HG03103 (cell line): ENCODE measurements at regions not wholly inside any gene's neighbourhood (a gene's known extent, or its start where the extent isn't known, plus 50 kb on each side); places are given as distances from the start of the nearest gene placed in this dataset.

Source experiments
- ATAC-seq: cut with Tn5 transposase; IDR thresholded peaks from one replicate; pipeline ENCODE4 v1.9.1; 2021; ENCODE audit warnings: low read depth; ENCODE audit not compliant: unreplicated experiment

DNA sequence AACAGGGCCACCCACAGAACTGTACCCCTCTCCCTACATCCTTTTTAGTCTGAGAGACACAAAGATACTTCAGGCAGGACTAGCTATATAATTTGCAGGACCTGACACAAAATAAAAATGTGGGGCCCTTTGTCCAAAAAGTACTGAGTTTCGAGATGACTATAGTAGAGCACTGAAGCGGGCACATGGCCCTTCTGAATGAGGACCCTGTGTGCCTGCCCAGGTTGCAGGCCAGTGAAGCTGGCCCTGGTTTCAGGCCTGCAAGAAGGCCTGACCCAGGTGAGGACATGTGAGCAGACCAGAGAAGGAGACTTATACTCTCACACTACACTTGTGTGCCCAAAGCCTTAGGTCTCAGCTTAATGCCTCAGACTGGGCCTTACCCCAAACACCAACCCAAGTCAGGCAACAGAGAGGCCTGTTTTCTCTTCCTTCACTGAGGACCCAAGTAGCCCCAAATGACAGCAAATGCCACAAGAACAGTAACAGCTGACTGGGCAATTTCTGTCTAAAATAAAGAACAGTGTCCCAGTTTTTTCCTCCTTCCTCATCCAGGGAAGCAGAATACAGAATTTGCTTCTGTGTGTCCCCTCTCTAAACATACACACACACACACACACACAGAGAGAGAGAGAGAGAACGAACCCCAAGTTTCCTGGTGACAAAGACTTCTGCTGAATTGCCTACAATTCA, 100.9 kb upstream of the ARHGEF3 start:
- ATAC-seq = no peak

DNA sequence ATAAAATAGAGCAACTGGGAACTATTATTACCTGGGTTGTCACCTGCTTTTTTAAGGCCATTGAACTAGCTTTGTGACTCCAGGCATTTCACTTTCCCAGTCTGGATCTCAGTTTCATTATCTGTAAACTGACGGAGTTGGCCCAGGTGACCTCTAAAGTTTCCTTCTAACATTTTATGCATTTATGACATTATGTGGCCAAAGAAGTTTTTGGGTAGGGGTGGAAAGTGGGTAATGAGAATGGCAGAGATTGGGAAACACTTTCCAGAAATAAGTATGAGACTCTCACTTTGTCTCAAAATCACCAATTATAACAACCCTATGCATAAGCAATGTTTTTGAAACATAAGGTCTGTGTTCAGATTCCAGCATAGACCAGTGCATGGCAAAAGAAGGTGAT, 99.1 kb upstream of the ARHGEF3 start:
- ATAC-seq = no peak

DNA sequence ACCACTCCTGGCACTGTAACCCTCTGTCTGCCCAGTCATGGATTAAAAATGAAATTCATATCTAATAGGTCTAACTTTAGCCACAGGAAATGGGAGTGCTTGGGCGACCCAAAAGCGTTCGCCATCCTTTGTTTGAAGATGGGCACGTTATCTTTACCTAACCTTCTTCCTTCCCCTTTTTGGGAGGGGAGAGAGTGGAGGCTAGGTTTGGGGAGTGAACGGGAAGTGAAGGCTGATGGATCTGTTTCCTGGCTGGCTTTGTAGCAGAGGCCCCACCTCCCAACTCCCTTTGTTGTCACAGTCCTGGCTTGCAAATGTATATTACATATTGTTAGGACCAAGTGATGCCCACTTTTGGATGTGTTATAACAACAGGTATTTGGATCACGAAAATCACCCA, 98.1 kb upstream of the ARHGEF3 start:
- ATAC-seq = no peak

DNA sequence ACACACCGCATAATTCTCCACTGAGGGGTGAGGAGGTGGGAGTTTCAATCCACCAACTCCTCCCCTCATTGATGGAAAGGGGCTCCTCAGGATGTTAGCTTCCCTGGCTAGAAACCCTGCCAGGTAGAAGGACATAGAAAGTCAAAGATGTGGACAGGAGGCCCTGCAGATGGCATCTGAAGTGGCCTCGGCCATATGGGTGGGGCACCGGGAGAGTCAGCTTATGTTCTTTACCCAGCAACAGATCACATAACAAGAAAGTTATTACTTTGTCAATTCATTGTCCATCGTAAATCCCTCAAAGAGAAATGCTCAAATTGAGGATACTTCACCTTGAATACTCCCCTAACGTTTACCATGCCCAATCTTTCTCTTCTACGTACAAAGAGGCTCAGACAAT, 97.3 kb upstream of the ARHGEF3 start:
- ATAC-seq = no peak

DNA sequence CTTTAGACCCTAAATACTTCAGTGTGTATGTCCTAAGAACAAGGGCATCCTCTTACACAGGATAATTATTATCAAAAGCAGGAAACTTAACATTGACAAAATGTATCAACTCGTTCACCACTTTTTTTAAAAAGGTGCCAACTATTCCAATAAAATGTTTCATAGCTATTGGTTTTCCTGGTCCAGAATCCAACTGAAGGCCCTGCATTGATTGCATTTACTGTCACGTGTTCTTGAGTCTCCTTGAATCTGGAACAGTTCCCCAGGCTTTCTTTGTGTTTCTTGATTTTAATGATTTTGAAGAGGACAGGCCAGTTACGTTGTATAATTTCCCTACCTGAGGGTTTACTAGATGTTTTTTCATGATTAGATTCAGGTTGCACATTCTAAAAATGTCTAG, 94.6 kb upstream of the ARHGEF3 start:
- ATAC-seq = no peak

DNA sequence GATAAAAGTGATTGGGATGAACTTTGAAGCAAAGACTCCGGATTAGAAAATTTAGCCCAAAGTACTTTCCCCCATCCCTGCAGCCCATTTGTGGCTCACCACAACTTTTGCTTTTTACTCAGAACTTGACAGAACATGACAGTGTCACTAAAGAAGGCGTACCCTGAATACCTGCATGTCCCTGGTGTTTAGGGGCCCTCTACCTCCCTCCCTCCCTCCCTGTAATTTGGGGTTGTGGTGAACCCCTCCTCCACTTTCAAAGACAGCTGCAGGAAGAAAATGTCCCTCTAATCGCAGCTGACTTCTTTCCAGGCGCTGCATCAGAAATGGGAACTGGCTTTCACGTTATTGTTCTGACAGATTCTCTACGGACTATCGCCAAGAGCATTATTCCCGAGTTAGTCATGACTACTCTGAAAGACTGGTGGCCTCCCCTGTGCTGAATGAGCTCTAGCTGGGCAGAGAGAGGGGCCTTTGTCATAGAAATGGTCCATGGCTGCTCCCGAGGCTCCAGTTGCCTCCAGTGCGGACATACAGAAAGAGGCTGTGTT, 93.2 kb upstream of the ARHGEF3 start:
- ATAC-seq = peak; percentile 75

DNA sequence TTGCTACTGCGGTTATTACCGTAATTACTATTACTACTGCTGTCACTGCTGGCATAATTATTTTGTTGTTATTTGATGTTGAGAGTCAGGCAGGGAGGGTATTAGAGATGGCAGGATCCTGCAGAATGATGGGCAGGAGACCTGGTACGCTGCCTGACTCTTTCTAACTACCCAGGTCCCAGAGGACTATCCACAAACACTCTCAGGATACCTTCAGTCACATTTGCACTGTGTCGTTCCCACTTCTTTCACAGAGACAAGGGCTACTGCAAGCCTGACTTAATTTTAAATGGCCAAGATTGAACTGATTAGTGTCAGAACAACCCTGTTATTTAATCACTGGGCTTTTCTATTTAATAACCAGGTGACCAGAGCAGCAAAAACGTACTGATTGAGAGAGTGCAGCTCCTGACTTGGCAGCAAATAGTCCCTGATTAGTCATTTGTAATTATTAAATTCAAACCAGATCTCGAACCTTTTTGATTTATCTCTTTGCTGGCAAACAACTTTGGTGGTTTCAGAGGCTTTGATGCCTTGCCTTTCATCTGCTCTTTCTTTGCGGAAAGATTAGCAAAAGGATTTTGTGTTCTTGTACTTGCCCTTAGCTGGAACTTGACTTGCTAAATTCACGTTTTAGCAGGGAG, 88.8 kb upstream of the ARHGEF3 start:
- ATAC-seq = no peak

DNA sequence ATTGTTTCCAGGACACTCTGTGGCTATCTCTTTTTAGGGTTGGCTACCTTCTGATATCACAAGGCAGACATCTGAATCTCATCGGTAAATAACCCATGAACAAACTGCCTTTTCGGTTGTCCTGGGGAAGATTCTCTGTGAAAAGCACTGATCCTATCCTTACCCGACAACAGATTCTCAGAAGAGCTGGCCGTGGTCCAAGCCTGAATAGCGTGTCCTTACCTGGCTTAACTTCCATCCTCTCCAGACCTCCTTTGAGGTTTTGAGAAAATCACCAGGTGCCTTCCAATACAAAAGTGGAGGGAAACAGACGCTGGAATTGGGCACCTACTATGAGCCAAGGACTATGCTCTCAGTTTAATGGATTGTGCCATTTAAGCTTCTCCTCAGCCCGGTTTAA, 87.4 kb upstream of the ARHGEF3 start:
- no peak for ATAC-seq

DNA sequence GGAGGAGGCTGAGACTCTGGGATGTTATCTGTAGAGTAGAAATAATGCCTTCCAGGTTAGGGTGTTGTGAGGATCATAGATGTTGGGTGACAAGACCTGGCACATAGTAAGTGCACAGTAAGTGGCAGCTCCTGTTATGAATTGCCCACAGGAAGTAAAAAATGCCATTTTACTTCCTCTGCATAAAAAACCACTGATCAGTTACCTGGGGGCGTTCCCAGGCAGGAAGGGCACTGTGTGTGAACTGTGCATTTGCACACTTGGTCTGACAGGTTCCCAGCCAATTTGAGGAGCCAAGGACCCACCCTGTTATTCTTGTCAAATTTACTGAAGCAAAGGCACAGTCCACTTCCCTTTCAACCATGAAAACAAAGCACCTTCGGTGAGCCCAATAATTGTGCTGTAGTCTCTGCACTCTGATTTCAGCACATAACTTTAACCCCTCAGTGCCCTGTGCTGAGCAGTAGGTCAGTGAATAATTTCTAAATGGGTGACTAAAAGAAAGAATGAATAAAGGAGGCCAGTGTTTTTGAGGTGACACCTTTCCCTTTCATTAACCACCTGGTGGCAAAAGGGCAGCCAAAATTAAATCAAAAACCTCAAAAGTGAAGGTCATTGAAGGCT, 85.8 kb upstream of the ARHGEF3 start:
- no peak for ATAC-seq

DNA sequence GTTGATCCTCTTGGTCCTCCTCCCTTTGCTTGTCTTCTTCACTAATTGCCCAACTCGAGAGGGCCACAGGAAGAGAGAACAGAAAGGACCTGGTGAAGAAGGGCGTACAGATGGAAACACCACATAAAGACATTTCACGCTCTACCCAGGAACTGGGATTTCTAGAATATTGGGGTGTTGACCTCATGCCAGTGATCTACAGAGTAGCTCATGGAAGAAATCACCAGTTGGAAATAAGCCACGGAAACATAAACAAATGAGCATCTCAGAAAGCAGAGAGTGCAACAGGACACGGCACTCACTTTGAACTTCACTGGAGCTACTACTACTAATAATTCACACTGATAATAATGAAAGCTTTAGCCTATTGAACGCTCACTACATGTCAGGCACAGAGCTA, 84.6 kb upstream of the ARHGEF3 start:
- ATAC-seq = no peak

DNA sequence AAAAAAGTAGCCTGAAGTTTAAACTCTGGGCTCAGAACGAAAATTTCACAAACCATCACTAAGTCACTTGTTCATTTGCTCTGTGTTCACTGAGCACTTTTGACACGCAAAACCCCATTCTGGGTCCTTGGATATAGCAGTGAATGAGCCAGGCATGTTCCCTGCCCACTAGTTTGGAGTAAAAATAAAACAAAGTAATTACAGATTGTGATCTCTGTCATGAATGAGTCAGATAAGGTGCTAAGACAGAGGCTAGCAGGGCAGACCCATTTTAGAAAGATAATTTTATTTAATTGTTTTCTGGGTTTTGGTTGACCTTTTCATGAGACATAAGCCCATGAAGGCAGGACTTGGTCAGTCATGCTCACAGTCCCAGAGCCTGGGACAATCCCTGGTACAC, 84.1 kb upstream of the ARHGEF3 start:
- no peak for ATAC-seq

DNA sequence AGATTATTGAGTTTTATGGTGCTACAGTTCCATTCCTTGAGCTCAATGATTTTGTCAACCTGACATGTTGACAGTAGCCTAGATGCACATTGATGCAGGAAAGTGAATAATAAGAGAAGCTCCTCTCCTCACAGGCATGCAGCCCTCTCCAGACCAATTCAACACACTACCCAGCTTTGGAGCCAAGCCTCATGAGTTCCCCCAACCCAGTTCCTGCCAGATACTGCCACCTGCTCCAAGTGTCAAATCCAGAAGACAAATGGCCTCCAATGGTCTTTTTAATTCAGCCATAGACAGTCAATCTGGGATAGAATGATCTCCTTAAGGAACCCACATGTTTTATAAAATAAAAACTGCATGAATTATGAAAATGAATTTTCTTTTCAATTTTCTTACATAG, 83.7 kb upstream of the ARHGEF3 start:
- ATAC-seq = no peak

DNA sequence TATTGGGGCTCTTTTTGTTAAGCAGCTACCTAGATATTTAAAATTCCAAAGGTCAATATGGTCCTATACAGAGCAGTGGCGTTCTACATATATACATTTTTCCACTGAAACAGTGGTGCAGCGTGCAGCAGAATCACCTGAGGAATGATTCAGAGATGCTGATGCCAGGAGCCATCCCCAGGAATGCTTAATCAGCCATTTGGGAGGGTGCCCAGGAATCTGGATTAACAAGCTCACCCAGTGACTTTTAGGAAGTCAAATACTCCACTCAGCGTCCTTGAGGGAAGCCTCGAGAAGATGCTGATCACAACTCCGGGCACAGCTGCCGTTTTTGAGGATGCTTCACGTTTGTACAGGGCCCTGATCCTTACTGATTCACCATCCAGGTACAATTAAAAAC, 82.6 kb upstream of the ARHGEF3 start:
- no peak for ATAC-seq

DNA sequence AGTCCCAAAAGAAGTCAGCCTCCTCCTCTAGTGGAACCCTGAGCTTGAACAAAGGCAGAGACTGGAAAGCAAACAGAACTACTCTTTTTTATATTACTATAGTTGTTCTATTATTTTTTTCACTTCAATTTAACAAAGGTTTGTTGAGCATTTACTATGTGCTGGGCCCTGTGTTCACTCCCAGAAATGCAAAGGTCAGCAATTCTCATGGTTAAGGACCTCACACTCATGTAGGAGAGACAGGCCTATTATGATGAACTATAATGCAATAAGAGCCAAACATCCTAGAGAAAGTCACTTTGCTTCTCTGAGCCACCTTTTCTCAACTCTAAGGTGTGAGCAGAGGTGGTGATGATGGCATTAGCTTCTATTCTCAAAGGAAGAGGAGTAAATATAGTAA, 82.1 kb upstream of the ARHGEF3 start:
- no peak for ATAC-seq

DNA sequence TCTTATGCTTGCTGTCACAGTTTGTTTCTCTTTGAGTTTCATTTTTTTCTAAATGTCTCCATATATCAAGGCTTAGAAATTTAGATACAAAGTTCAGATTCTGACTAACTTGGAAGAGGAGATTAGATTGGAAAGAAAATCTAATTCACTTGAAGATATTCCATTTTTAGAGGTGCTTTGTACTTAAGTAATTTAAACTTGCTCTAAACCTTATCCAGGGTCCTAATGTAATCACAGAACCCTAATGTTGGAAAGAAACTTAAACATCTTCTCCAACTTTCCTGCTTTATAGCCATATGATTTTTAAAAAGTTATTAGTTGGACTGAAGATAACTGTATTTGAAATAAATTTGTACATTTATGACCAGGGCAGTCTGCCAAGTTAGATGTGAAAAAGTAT, 81.1 kb upstream of the ARHGEF3 start:
- ATAC-seq = no peak

DNA sequence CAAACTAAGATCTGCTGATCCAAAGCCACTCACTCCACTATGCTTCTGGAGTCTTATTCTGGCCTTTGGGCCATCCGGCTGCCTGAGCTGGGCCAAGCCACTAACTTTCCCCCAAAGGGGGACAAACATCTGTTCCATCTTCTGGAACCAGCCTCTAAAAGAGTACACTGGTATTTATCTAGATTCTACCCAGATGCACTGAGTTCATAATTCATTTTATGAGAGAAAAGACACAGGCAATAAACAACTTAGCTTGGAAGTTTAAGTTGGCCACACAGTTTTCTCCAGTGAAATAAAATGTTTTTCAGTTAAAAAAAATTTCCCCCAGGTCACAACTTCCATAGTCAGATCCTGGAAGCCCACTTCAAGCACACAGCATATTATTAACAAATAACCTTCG, 80.1 kb upstream of the ARHGEF3 start:
- no peak for ATAC-seq

DNA sequence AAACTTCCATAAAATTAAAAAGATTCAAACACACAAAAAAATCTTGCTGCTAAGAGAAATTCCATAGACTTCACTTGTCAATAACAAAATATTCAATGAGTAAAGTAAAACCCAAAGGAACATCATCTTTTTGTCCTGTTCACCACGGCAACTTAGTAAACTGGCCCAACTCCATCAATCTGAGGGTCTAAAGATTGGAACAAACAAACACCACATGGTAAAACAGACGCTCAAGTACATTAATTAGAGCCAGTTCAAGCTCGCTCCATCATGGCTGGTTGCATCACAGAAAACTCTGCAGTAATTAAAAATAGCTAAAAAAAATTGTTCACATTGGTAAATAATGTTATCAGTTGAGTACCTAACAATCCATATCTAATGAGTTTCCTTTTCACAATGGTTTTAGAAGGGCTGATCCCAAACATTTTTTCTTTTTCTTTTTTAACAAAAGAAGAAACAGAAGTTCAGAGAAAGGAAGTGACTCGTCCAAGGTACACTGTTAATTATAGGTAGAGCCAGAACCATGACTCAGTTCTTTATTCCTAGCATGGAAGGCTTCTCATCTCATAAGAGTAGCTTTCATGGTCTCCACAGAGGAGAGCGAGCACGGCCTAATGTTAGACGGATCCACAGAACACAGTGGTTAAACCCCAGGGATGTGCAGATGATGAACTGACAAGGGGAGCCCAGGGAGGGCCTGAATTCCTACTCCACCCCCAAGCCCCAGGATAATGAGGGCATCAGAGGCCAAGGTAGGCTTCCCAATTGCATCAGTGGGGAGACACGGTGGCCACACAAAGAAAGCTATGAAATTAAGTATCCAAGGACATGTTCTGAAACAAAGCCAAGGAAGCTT, 79.2 kb upstream of the ARHGEF3 start:
- ATAC-seq = no peak

DNA sequence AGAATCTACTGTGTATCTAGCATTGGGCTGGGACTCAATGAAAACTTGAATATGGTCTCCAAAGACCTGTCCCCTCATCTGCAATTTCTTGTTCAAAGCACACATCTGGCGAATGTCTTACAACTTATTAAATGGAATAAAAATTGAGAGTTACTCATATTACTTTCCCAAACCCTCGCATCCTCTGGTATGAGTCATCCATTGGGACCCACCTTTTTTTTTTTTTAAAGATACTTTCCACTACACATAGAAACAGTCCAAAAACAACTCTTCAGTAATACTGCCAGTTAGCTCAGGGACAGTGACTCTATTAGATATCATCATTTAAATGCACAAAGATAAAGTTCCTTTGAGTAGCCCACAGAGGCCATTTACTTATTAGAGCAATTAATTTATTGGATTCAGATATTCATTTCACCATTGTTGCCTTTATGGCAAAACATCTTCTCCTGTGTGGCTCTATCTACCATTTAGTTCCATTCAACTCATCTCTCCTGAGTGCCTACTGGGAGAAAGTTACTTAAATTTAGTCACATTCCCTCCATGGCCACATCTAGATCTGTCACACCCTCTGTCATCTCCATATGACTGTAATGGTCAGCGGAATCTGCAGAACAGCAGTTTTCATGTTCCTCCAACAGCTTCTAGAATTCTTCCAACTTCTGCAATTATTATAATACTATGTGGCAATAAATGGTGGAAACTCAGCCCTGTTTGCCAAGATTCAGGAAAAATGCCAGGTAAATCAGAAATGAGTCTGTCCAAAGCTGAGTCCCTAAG, 77.9 kb upstream of the ARHGEF3 start:
- ATAC-seq = no peak

DNA sequence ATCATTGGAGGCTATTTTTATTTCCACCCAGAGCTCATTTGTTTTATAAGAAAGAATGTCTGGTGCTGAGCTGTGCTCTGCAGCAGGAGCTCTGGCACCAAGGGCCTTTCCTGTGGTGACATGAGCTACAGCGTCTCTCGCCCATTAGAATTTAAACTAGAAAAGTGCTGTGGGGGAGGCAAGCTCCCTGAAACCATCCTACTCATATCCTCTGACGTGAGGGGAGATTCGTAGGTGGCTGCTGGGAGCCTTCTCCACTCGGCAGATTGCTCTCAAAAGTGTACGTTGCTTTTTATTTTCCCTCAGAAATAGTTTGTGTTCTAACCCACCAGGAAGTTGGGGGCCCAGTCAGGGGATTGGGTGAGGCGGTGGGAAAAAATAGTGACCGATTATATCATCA, 76.3 kb upstream of the ARHGEF3 start:
- no peak for ATAC-seq

DNA sequence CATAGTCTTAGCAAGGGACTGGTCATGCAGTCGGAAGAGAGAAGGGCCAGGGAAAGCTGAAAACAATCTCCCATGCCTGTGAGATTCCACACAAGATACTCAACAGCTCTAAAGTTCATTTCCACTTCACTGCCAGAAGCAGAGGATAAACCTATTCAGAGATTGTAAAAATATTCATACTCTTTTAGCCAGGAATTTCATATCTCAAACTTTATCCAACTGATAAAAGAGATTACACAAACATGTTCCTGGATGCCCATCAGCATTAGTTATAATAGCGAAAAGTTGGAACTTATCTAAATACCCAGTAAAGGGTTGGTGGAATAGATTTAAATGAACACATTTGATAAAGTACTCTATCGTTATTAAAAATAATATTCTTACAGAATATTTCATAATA, 75.2 kb upstream of the ARHGEF3 start:
- ATAC-seq = no peak
